ENCODE measurements at regions not wholly inside any gene's neighbourhood (a gene's known extent, or its start where the extent isn't known, plus 50 kb on each side); places are given as distances from the start of the nearest gene placed in this dataset.

DNA sequence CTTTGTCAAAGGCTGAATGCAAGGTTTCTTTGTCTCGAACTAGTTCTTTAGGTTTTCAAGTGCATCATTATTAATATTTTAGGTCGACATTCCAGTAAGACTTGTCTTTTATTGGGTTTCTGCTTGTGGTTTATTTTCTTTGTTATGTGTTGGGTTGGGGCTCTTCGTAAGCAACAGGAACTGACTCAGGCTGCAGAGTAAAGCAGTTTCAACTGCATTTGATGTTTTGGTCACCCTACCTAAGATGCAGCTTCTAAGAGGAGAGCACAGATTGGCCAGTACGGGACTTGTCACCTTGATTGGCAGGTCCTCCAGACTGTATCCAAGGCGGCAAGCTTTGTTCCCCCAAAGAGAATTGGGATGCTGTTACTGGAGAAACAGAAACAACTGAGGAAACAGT, 149.5 kb upstream of the SULF2 start:
- DNase-seq (ENCODE audit: low read depth, low spot score) (no peak), ATAC-seq (no peak), FAIRE-seq (no peak)
- ChIA-PET POLR2A (no interaction called here), RAD21 (ENCODE audit: unreplicated experiment) (no interaction called here), SMC1A (ENCODE audit: uncharacterized antibody, unreplicated experiment) (no interaction called here), CTCF (no interaction called here)
- H4K20me1 ChIP-seq (ENCODE audit: control insufficient read depth, insufficient read depth): no peaks in the 10 kb centered on the region
- no peaks in the 10 kb centered on the region for H3K79me2 ChIP-seq (ENCODE audit: control insufficient read depth, insufficient read depth, low read length)
- intact Hi-C loops (cut with micrococcal nuclease; ENCODE audit: unreplicated experiment): no loop called here
- no TSS peak for BruUV-seq (replicated peaks)
- peaks cover 0 to 3% of the 10 kb centered on the region in 2 experiments; a peak in 2 of 4 replicates for H3K27me3 ChIP-seq (replicated peaks in 1 of 2; ENCODE audit: control insufficient read depth in 2 of 2, insufficient read depth in 2 of 2, low read length in 1 of 2)
- in situ Hi-C loops (cut with MboI): no loop called here
- H2AFZ ChIP-seq (ENCODE audit: control insufficient read depth, low read depth, low read length): no peak overlapping the region
- H3K27ac ChIP-seq (ENCODE audit: control insufficient read depth, insufficient read depth): no peak overlapping the region
- no peak for TF ChIP-seq ATF7 (IDR thresholded peaks at IDR 0.05; ENCODE audit: low read depth)
- TF ChIP-seq, protein P1, sequence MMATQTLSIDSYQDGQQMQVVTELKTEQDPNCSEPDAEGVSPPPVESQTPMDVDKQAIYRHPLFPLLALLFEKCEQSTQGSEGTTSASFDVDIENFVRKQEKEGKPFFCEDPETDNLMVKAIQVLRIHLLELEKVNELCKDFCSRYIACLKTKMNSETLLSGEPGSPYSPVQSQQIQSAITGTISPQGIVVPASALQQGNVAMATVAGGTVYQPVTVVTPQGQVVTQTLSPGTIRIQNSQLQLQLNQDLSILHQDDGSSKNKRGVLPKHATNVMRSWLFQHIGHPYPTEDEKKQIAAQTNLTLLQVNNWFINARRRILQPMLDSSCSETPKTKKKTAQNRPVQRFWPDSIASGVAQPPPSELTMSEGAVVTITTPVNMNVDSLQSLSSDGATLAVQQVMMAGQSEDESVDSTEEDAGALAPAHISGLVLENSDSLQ (IDR thresholded peaks at IDR 0.05): peak; percentile 26; the same call in 1 of the 2 replicates
- H3K36me3 ChIP-seq (ENCODE audit: control insufficient read depth in 2 of 2, insufficient read depth in 2 of 2, low read length in 1 of 2): no peaks in the 10 kb centered on the region
- H3K4me1 ChIP-seq (ENCODE audit: control insufficient read depth, insufficient read depth, low read length): no peaks in the 10 kb centered on the region
- H3K4me3 ChIP-seq: no peak overlapping the region
- no peak overlapping the region for H3K9ac ChIP-seq (ENCODE audit: control insufficient read depth, insufficient read depth, low read length)
- WGBS (ENCODE audit: insufficient coverage, insufficient replicate concordance, low lambda C conversion rate, missing lambda C conversion rate): 19% methylated on average over 5 of the region's 5 CpGs
- H3K9me3 ChIP-seq (replicated peaks; ENCODE audit: control insufficient read depth, insufficient read depth, low read length): no peaks in the 10 kb centered on the region
- no peak overlapping the region for H3K4me2 ChIP-seq (ENCODE audit: control insufficient read depth, insufficient read depth)

DNA sequence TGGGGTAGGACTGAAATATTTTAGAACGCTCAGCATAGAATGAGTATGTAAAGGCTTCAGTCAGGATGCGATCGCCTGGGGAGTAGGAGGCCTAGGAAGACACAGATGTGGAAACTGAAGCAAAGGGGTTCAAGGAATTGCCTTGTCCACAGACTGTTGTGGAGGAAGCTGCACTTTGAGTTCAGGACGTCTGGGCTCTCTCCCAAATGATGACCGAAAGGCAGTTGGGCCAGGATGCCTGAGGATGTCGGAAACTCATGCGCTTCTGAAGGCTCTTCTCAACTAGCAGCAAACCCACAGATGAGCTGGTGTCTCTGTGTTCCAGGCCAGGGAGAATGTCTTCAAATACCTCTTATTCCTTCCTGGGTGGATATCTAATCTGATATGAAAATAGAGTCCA, 146.2 kb upstream of the SULF2 start:
- Histone ChIP-seq H2AFZ (ENCODE audit: control insufficient read depth, low read depth, low read length) (no peak overlapping the region), H3K4me3 (no peak overlapping the region), H3K4me1 (ENCODE audit: control insufficient read depth, insufficient read depth, low read length) (no peaks in the 10 kb centered on the region), H4K20me1 (ENCODE audit: control insufficient read depth, insufficient read depth) (no peaks in the 10 kb centered on the region), H3K79me2 (ENCODE audit: control insufficient read depth, insufficient read depth, low read length) (no peaks in the 10 kb centered on the region), H3K4me2 (ENCODE audit: control insufficient read depth, insufficient read depth) (no peak overlapping the region), H3K9me3 (replicated peaks; ENCODE audit: control insufficient read depth, insufficient read depth, low read length) (no peaks in the 10 kb centered on the region; the same call in 2 of the 3 replicates), H3K27me3 (replicated peaks in 1 of 2; ENCODE audit: control insufficient read depth in 2 of 2, insufficient read depth in 2 of 2, low read length in 1 of 2) (peaks cover 0 to 3% of the 10 kb centered on the region in 2 experiments; a peak in 2 of 4 replicates), H3K9ac (ENCODE audit: control insufficient read depth, insufficient read depth, low read length) (no peak overlapping the region), H3K27ac (ENCODE audit: control insufficient read depth, insufficient read depth) (no peak overlapping the region), H3K36me3 (ENCODE audit: control insufficient read depth in 2 of 2, insufficient read depth in 2 of 2, low read length in 1 of 2) (no peaks in the 10 kb centered on the region)
- in situ Hi-C loops (cut with MboI) (no loop called here), intact Hi-C loops (cut with micrococcal nuclease; ENCODE audit: unreplicated experiment) (no loop called here)
- WGBS (ENCODE audit: insufficient coverage, insufficient replicate concordance, low lambda C conversion rate, missing lambda C conversion rate): 68% methylated on average over 7 of the region's 7 CpGs
- SMC1A ChIA-PET (ENCODE audit: uncharacterized antibody, unreplicated experiment): no interaction called here
- BruUV-seq (replicated peaks): no TSS peak
- POLR2A ChIA-PET: no interaction called here
- no peak for DNase-seq (ENCODE audit: low read depth, low spot score)
- CTCF ChIA-PET: no interaction called here
- FAIRE-seq: no peak
- no peak for ATAC-seq
- RAD21 ChIA-PET (ENCODE audit: unreplicated experiment): no interaction called here
- TF ChIP-seq TCF12 (IDR thresholded peaks at IDR 0.05; ENCODE audit: low read depth, low read length) (no peak), FOXK2 (IDR thresholded peaks at IDR 0.05) (no peak), EZH2 (IDR thresholded peaks at IDR 0.05; ENCODE audit: borderline replicate concordance, control insufficient read depth, low read depth, low read length) (no peak), RB1 (IDR thresholded peaks at IDR 0.05; ENCODE audit: borderline replicate concordance) (no peak), SUPT20H (IDR thresholded peaks at IDR 0.05; ENCODE audit: borderline replicate concordance, control insufficient read depth, low read depth, low read length) (no peak)
